Neural cell (in vitro differentiated cells): ENCODE measurements at regions not wholly inside any gene's neighbourhood (a gene's known extent, or its start where the extent isn't known, plus 50 kb on each side); places are given as distances from the start of the nearest gene placed in this dataset.

ENCODE experiments used
- H2AFZ ChIP-seq: fragments of 200-600, 300-800 bp; sonication (generic), shearing (Covaris generic); 2 replicates; pipeline ENCODE4 v1.6.0; 2014; ENCODE audit warnings: low read depth, mild to moderate bottlenecking, antibody characterized with exemption, low read length, moderate library complexity
- H3F3A ChIP-seq: fragments of 200-600 bp; shearing (Covaris generic); 2 replicates; pipeline ENCODE4 v1.6.1; 2016; ENCODE audit warnings: mild to moderate bottlenecking, moderate library complexity, mixed read lengths, antibody characterized with exemption, low read length; ENCODE audit not compliant: insufficient read depth, poor library complexity, severe bottlenecking
- H3K27ac ChIP-seq: fragments of 200-600, 300-800 bp; sonication (generic), shearing (Covaris generic); 2 replicates; pipeline ENCODE4 v1.5.1; 2014; ENCODE audit warnings: mild to moderate bottlenecking, low read length, moderate library complexity
- H3K27me3 ChIP-seq: fragments of 300-800, 200-600 bp; sonication (generic), shearing (Covaris generic); 2 replicates; pipeline ENCODE4 v1.6.0; 2014; ENCODE audit warnings: mild to moderate bottlenecking, low read depth, low read length, moderate library complexity; ENCODE audit not compliant: insufficient read depth
- H3K36me3 ChIP-seq: fragments of 300-800, 200-600 bp; sonication (generic), shearing (Covaris generic); 2 replicates; pipeline ENCODE4 v1.5.1; 2014; ENCODE audit warnings: mild to moderate bottlenecking, antibody characterized with exemption, low read length, moderate library complexity; ENCODE audit not compliant: insufficient read depth
- H3K4me2 ChIP-seq: fragments of 300-800, 200-600 bp; sonication (generic), shearing (Covaris generic); 2 replicates; pipeline ENCODE4 v1.6.0; 2014; ENCODE audit warnings: mild to moderate bottlenecking, low read length
- H3K4me3 ChIP-seq: fragments of 300-800, 200-600 bp; sonication (generic), shearing (Covaris generic); 2 replicates; pipeline ENCODE4 v1.5.1; 2014; ENCODE audit warnings: mild to moderate bottlenecking, low read length, moderate library complexity
- H3K79me2 ChIP-seq: fragments of 200-600 bp; shearing (Covaris generic); replicated peaks from 2 replicates; pipeline ENCODE4 v1.6.0; 2014; ENCODE audit warnings: mild to moderate bottlenecking, low read length, moderate library complexity; ENCODE audit not compliant: insufficient read depth
- H3K9ac ChIP-seq: fragments of 300-800, 200-600 bp; sonication (generic), shearing (Covaris generic); 2 replicates; pipeline ENCODE4 v1.6.1; 2016; ENCODE audit warnings: mild to moderate bottlenecking, low read length, mixed read lengths
- H3K9me2 ChIP-seq: fragments of 200-600 bp; shearing (Covaris generic); 2 replicates; pipeline ENCODE4 v1.6.1; 2016; ENCODE audit warnings: mild to moderate bottlenecking, low read length, mixed read lengths; ENCODE audit not compliant: insufficient read depth
- H3K9me3 ChIP-seq: fragments of 200-600, 300-800 bp; sonication (generic), shearing (Covaris generic); 2 replicates; pipeline ENCODE4 v1.6.1; 2016; ENCODE audit warnings: mild to moderate bottlenecking, mixed run types, low read length, moderate library complexity, mixed read lengths
- H4K20me1 ChIP-seq: fragments of 200-600 bp; shearing (Covaris generic); 2 replicates; pipeline ENCODE4 v1.6.1; 2016; ENCODE audit warnings: mild to moderate bottlenecking, mixed run types; ENCODE audit not compliant: insufficient read depth
- CTCF ChIP-seq: fragments of 450-650 bp; IDR thresholded peaks from 2 replicates; pipeline ENCODE4 v1.5.1; 2014; ENCODE audit warnings: antibody characterized with exemption, mild to moderate bottlenecking, moderate library complexity; ENCODE audit not compliant: poor library complexity, severe bottlenecking
- EP300 ChIP-seq: fragments of 450-650 bp; conservative IDR thresholded peaks from 2 replicates; pipeline ENCODE4 v1.6.1; 2014; ENCODE audit warnings: antibody characterized with exemption, mild to moderate bottlenecking, moderate library complexity; ENCODE audit not compliant: poor library complexity, severe bottlenecking
- EZH2 ChIP-seq: fragments of 200-600, 300-800 bp; shearing (Covaris generic), sonication (generic); IDR thresholded peaks from 2 replicates; pipeline ENCODE4 v1.6.1; 2014; ENCODE audit warnings: antibody characterized with exemption, low read length, borderline replicate concordance, mild to moderate bottlenecking; ENCODE audit not compliant: insufficient read depth, poor library complexity, severe bottlenecking
- MXI1 ChIP-seq: fragments of 450-650 bp; conservative IDR thresholded peaks from 2 replicates; pipeline ENCODE4 v1.6.1; 2014; ENCODE audit warnings: antibody characterized with exemption, mild to moderate bottlenecking; ENCODE audit not compliant: poor library complexity, severe bottlenecking
- POLR2AphosphoS5 ChIP-seq: IDR thresholded peaks from 2 replicates; pipeline ENCODE4 v1.6.1; 2012
- RAD21 ChIP-seq: fragments of 450-650 bp; conservative IDR thresholded peaks from 2 replicates; pipeline ENCODE4 v1.6.1; 2014; ENCODE audit warnings: antibody characterized with exemption, mild to moderate bottlenecking, moderate library complexity
- SMC3 ChIP-seq: fragments of 450-650 bp; conservative IDR thresholded peaks from 2 replicates; pipeline ENCODE4 v1.6.1; 2014; ENCODE audit warnings: antibody characterized with exemption, mild to moderate bottlenecking, moderate library complexity; ENCODE audit not compliant: poor library complexity
- TAF1 ChIP-seq: IDR thresholded peaks from 2 replicates; pipeline ENCODE4 v1.6.1; 2012; ENCODE audit warnings: low read depth
- TF ChIP-seq, protein P1 (sequence below): IDR thresholded peaks from 2 replicates; pipeline ENCODE4 v1.6.1; 2012; ENCODE audit warnings: borderline replicate concordance

DNA sequence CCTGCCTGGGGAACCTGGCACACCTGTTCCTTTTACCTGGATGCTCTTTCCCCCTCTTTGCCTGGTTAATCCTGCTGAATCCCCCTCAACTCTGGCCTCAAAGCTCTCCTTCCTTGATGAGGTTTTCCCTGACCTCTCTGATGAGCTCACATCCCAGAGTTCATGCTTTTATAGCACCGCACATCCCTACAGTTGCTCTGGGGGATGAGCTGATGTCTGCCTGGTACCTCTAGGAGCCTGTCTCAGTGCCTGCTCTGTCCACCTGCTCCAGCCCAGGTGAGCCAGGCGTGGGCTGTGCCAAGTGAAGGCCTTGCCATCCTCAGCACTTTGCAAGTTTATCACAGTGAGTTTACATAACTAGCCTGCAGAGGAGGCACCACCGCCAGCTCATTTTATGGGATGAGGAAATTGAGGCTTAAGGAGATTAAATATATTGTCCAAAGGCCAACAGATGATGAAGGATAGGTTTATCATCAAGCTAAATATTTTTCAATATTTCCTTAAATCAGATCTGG is 58.6 kb upstream of the TMPRSS2 start:
- no peaks in the 10 kb centered on the region for H3F3A ChIP-seq
- H3K27me3 ChIP-seq: no peaks in the 10 kb centered on the region
- H2AFZ ChIP-seq: no peak overlapping the region
- no peaks in the 10 kb centered on the region for H3K36me3 ChIP-seq
- H4K20me1 ChIP-seq: no peaks in the 10 kb centered on the region
- TF ChIP-seq MXI1: no peak
- no peak for TF ChIP-seq SMC3
- TF ChIP-seq EP300: no peak
- TF ChIP-seq POLR2AphosphoS5: no peak
- no peak for TF ChIP-seq RAD21
- TF ChIP-seq EZH2: no peak
- no peak for TF ChIP-seq TAF1
- TF ChIP-seq, protein P1, sequence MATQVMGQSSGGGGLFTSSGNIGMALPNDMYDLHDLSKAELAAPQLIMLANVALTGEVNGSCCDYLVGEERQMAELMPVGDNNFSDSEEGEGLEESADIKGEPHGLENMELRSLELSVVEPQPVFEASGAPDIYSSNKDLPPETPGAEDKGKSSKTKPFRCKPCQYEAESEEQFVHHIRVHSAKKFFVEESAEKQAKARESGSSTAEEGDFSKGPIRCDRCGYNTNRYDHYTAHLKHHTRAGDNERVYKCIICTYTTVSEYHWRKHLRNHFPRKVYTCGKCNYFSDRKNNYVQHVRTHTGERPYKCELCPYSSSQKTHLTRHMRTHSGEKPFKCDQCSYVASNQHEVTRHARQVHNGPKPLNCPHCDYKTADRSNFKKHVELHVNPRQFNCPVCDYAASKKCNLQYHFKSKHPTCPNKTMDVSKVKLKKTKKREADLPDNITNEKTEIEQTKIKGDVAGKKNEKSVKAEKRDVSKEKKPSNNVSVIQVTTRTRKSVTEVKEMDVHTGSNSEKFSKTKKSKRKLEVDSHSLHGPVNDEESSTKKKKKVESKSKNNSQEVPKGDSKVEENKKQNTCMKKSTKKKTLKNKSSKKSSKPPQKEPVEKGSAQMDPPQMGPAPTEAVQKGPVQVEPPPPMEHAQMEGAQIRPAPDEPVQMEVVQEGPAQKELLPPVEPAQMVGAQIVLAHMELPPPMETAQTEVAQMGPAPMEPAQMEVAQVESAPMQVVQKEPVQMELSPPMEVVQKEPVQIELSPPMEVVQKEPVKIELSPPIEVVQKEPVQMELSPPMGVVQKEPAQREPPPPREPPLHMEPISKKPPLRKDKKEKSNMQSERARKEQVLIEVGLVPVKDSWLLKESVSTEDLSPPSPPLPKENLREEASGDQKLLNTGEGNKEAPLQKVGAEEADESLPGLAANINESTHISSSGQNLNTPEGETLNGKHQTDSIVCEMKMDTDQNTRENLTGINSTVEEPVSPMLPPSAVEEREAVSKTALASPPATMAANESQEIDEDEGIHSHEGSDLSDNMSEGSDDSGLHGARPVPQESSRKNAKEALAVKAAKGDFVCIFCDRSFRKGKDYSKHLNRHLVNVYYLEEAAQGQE: no peak
- no peak for TF ChIP-seq CTCF
- no peaks in the 10 kb centered on the region for H3K9me3 ChIP-seq
- no peaks in the 10 kb centered on the region for H3K79me2 ChIP-seq
- H3K4me3 ChIP-seq: no peak overlapping the region
- H3K27ac ChIP-seq: no peak overlapping the region
- H3K9me2 ChIP-seq: no peaks in the 10 kb centered on the region
- no peak overlapping the region for H3K4me2 ChIP-seq
- no peak overlapping the region for H3K9ac ChIP-seq

DNA sequence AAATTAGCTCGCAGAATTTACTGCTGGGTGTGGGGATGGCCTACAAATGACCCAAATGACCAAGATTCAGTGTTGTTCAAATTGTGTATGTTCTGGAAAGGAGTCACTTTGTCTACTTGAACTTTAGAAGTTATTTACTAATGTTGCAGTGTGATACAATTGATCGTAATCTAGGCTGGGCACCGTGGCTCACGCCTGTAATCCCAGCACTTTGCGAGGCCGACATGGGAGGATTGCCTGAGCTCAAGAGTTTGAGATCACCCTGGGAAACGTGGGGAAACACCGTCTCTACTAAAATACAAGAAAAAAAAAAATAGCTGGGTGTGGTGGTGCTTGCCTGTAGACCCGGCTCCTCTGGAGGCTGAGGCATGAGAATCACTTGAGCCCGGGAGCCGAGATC is 57.6 kb upstream of the TMPRSS2 start:
- no peak overlapping the region for H3K27ac ChIP-seq
- H3K4me3 ChIP-seq: no peak overlapping the region
- no peaks in the 10 kb centered on the region for H3F3A ChIP-seq
- H3K9me2 ChIP-seq: no peaks in the 10 kb centered on the region
- no peaks in the 10 kb centered on the region for H3K27me3 ChIP-seq
- no peak overlapping the region for H3K4me2 ChIP-seq
- H3K9me3 ChIP-seq: no peaks in the 10 kb centered on the region
- no peak overlapping the region for H2AFZ ChIP-seq
- H3K36me3 ChIP-seq: no peaks in the 10 kb centered on the region
- no peak for TF ChIP-seq TAF1
- TF ChIP-seq EP300: no peak
- TF ChIP-seq MXI1: no peak
- TF ChIP-seq SMC3: no peak
- TF ChIP-seq POLR2AphosphoS5: no peak
- TF ChIP-seq, protein P1: no peak
- TF ChIP-seq CTCF: no peak
- TF ChIP-seq RAD21: no peak
- no peak for TF ChIP-seq EZH2
- no peak overlapping the region for H3K9ac ChIP-seq
- H3K79me2 ChIP-seq: no peaks in the 10 kb centered on the region
- no peaks in the 10 kb centered on the region for H4K20me1 ChIP-seq
